ENCODE measurements at regions not wholly inside any gene's neighbourhood (a gene's known extent, or its start where the extent isn't known, plus 50 kb on each side); places are given as distances from the start of the nearest gene placed in this dataset.

DNA sequence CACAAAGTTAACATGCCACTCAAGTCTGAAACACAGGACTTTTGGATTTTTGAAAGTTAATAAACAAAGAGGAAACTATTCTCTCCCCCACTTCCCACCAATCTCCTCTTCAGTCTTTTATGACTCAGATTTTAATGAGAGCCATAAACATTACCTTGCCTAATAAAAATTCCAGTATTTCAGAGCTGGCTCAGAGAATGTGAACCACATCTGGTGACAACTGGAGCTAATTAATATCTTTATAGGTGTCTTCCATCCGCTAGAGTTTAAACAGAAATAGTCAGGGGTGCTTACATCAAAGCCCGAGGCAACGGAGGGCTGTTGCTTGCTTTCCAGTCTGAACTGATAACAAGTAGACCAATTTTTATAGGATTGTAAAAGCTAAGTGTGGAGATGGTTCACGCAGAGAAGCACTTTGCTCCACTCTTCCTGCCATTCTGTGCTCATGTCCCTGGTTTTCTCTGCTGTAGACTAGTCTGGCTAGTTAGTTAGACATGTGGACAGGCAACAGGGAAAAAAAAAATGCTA, 363.6 kb downstream of the NR2F2 start:
- DNase-seq (ENCODE audit: low spot score): no peak
- TF ChIP-seq, protein P1, sequence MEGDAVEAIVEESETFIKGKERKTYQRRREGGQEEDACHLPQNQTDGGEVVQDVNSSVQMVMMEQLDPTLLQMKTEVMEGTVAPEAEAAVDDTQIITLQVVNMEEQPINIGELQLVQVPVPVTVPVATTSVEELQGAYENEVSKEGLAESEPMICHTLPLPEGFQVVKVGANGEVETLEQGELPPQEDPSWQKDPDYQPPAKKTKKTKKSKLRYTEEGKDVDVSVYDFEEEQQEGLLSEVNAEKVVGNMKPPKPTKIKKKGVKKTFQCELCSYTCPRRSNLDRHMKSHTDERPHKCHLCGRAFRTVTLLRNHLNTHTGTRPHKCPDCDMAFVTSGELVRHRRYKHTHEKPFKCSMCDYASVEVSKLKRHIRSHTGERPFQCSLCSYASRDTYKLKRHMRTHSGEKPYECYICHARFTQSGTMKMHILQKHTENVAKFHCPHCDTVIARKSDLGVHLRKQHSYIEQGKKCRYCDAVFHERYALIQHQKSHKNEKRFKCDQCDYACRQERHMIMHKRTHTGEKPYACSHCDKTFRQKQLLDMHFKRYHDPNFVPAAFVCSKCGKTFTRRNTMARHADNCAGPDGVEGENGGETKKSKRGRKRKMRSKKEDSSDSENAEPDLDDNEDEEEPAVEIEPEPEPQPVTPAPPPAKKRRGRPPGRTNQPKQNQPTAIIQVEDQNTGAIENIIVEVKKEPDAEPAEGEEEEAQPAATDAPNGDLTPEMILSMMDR (IDR thresholded peaks at IDR 0.05; ENCODE audit: borderline replicate concordance, control extremely low read depth, extremely low read depth, insufficient read depth, missing control alignments): no peak
- in situ Hi-C loops (cut with MboI; ENCODE audit: low sequenced_read_pairs, unreplicated experiment): no loop called here

DNA sequence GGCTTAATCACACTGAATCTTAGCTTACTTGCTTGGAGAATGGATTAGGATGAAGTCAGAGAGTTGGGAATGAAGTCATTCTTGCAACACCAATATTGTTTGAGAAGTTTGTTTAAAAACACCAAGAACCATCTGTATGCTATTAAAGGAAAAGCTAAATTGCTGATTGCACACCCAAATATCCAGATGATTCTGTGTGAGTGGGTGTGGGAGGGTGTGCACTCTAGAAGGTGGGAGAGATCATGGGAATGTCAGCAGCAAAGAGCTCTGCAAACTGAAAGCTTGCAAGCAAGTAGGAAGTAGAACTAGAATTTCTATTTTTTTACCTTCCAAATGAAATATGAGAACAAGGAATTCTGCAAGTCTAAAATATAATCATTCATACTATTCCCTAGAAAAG, 364.9 kb downstream of the NR2F2 start:
- no peak for DNase-seq (ENCODE audit: low spot score)
- in situ Hi-C loops (cut with MboI; ENCODE audit: low sequenced_read_pairs, unreplicated experiment): no loop called here
- TF ChIP-seq, protein P1 (IDR thresholded peaks at IDR 0.05; ENCODE audit: borderline replicate concordance, control extremely low read depth, extremely low read depth, insufficient read depth, missing control alignments): no peak

GRCh38 chr15:96699871-96700401, 369.4 kb downstream of the NR2F2 start:
- in situ Hi-C loops (cut with MboI; ENCODE audit: low sequenced_read_pairs, unreplicated experiment): no loop called here
- DNase-seq (ENCODE audit: low spot score): no peak
- TF ChIP-seq, protein P1 (IDR thresholded peaks at IDR 0.05; ENCODE audit: borderline replicate concordance, control extremely low read depth, extremely low read depth, insufficient read depth, missing control alignments): no peak

- TF ChIP-seq, protein P1 (IDR thresholded peaks at IDR 0.05; ENCODE audit: borderline replicate concordance, control extremely low read depth, extremely low read depth, insufficient read depth, missing control alignments): no peak
- in situ Hi-C loops (cut with MboI; ENCODE audit: low sequenced_read_pairs, unreplicated experiment): no loop called here
- DNase-seq (ENCODE audit: low spot score): no peak
Measured at GRCh38 chr15:96700555-96700954, 370.1 kb downstream of the NR2F2 start.

- in situ Hi-C loops (cut with MboI; ENCODE audit: low sequenced_read_pairs, unreplicated experiment): no loop called here
- TF ChIP-seq, protein P1 (IDR thresholded peaks at IDR 0.05; ENCODE audit: borderline replicate concordance, control extremely low read depth, extremely low read depth, insufficient read depth, missing control alignments): no peak
- DNase-seq (ENCODE audit: low spot score): no peak
Measured at GRCh38 chr15:96701443-96701842, 370.9 kb downstream of the NR2F2 start.

- in situ Hi-C loops (cut with MboI; ENCODE audit: low sequenced_read_pairs, unreplicated experiment): no loop called here
- TF ChIP-seq, protein P1 (IDR thresholded peaks at IDR 0.05; ENCODE audit: borderline replicate concordance, control extremely low read depth, extremely low read depth, insufficient read depth, missing control alignments): no peak
- no peak for DNase-seq (ENCODE audit: low spot score)
Measured at GRCh38 chr15:96701877-96702276, 371.4 kb downstream of the NR2F2 start.

Measured in GM13976 (cell line).